CD4-positive, CD25-positive, alpha-beta regulatory T cell (primary cell): ENCODE measurements at regions not wholly inside any gene's neighbourhood (a gene's known extent, or its start where the extent isn't known, plus 50 kb on each side); places are given as distances from the start of the nearest gene placed in this dataset.
A peak's percentile ranks its signal among the peaks of the same experiment; 100 is the strongest.

ENCODE experiments used
- ATAC-seq, 2 donors: fragments of 150-1000 bp; cut with Tn5 transposase; one replicate each; pipeline ENCODE4 v1.10.0; 2021; ENCODE audit warnings: low read depth in 2 of 2, moderate number of reproducible peaks in 2 of 2, moderate library complexity in 1 of 2
- DNase-seq, 3 donors: peaks; one replicate each; pipeline versions ENCODE4 v3.0.0 to v3.0.0-alpha.2; 2012 to 2022; ENCODE audit warnings: mixed read lengths in 1 of 3
- H3K27ac ChIP-seq: one replicate; pipeline ENCODE4 v1.7.0; 2013; ENCODE audit warnings: mild to moderate bottlenecking, low read length; ENCODE audit not compliant: insufficient read depth, poor library complexity, severe bottlenecking
- H3K27me3 ChIP-seq: one replicate; pipeline ENCODE4 v1.7.0; 2013; ENCODE audit warnings: low read length; ENCODE audit not compliant: control insufficient read depth, insufficient read depth
- H3K36me3 ChIP-seq: one replicate; pipeline ENCODE4 v1.7.0; 2013; ENCODE audit warnings: mild to moderate bottlenecking, low read length, moderate library complexity; ENCODE audit not compliant: control insufficient read depth, insufficient read depth
- H3K4me1 ChIP-seq: 2 replicates; pipeline ENCODE4 v1.7.0; 2013; ENCODE audit warnings: mild to moderate bottlenecking, low read length; ENCODE audit not compliant: insufficient read depth, control insufficient read depth, poor library complexity, severe bottlenecking
- H3K4me3 ChIP-seq: one replicate; pipeline ENCODE4 v1.7.0; 2013; ENCODE audit warnings: low read depth, mild to moderate bottlenecking, low read length, moderate library complexity
- H3K9me3 ChIP-seq, 2 experiments: 1 replicate in 1 of 2; 2 replicates in 1 of 2; pipeline ENCODE4 v1.7.0; 2013; ENCODE audit warnings: low read length in 2 of 2, mild to moderate bottlenecking in 1 of 2, moderate library complexity in 1 of 2; ENCODE audit not compliant: control insufficient read depth in 2 of 2
- H3K27ac Mint-ChIP-seq, 3 donors: one replicate each; pipeline ENCODE4 v1.8.0; 2020 to 2022; ENCODE audit warnings: mild to moderate bottlenecking in 3 of 3, mixed read lengths in 3 of 3, moderate library complexity in 2 of 3
- H3K27me3 Mint-ChIP-seq: one replicate; pipeline ENCODE4 v1.8.0; 2022; ENCODE audit warnings: mild to moderate bottlenecking, mixed read lengths
- H3K36me3 Mint-ChIP-seq: one replicate; pipeline ENCODE4 v1.8.0; 2020; ENCODE audit warnings: mixed read lengths
- H3K4me1 Mint-ChIP-seq, 4 donors: one replicate each; pipeline ENCODE4 v1.8.0; 2020 to 2022; ENCODE audit warnings: mixed read lengths in 4 of 4, mild to moderate bottlenecking in 1 of 4
- H3K4me3 Mint-ChIP-seq, 4 donors: one replicate each; pipeline ENCODE4 v1.8.0; 2020 to 2022; ENCODE audit warnings: mild to moderate bottlenecking in 4 of 4, mixed read lengths in 4 of 4, moderate library complexity in 3 of 4
- H3K9me3 Mint-ChIP-seq, 7 donors: one replicate each; pipeline ENCODE4 v1.8.0; 2020 to 2022; ENCODE audit warnings: mixed read lengths in 7 of 7, mild to moderate bottlenecking in 3 of 7, moderate library complexity in 2 of 7

- ATAC-seq = no peak
- Histone ChIP-seq H3K4me1 (no peaks in the 10 kb centered on the region), H3K27ac (no peak overlapping the region), H3K36me3 (no peaks in the 10 kb centered on the region), H3K4me3 (no peak overlapping the region), H3K27me3 (no peaks in the 10 kb centered on the region), H3K9me3 (peaks cover 0 to 6% of the 10 kb centered on the region in 2 experiments)
- Mint-ChIP-seq H3K27me3 (no peaks in the 10 kb centered on the region), H3K4me3 (no peak overlapping the region), H3K9me3 (peaks cover 3 to 7% (median 4%) of the 10 kb centered on the region in 7 donors), H3K36me3 (no peaks in the 10 kb centered on the region), H3K4me1 (no peaks in the 10 kb centered on the region), H3K27ac (no peak overlapping the region)
- no peak for DNase-seq
Measured at GRCh38 chr7:41147606-41148485, 555.0 kb downstream of the INHBA start.

- Mint-ChIP-seq H3K36me3 (no peaks in the 10 kb centered on the region), H3K27ac (no peak overlapping the region), H3K27me3 (no peaks in the 10 kb centered on the region), H3K4me1 (no peaks in the 10 kb centered on the region), H3K4me3 (no peak overlapping the region), H3K9me3 (peaks cover 2 to 7% (median 6%) of the 10 kb centered on the region in 7 donors)
- H3K9me3 ChIP-seq = peaks cover 0 to 6% of the 10 kb centered on the region in 2 experiments
- H3K27ac ChIP-seq = no peak overlapping the region
- DNase-seq (no peak), ATAC-seq (no peak)
- H3K4me3 ChIP-seq = no peak overlapping the region
- no peaks in the 10 kb centered on the region for H3K36me3 ChIP-seq
- no peaks in the 10 kb centered on the region for H3K27me3 ChIP-seq
- no peaks in the 10 kb centered on the region for H3K4me1 ChIP-seq
Measured at GRCh38 chr7:41146429-41146828, 556.5 kb downstream of the INHBA start.

- peak overlapping the region in 1 of 3 donors; percentile 7 for H3K27ac Mint-ChIP-seq
- H3K9me3 Mint-ChIP-seq = peaks cover 2 to 9% (median 6%) of the 10 kb centered on the region in 7 donors
- H3K9me3 ChIP-seq = peaks cover 0 to 6% of the 10 kb centered on the region in 2 experiments
Measured at GRCh38 chr7:41145656-41146055, 557.2 kb downstream of the INHBA start.

GRCh38 chr7:41142904-41143473, 559.9 kb downstream of the INHBA start:
- Mint-ChIP-seq H3K27ac (no peak overlapping the region), H3K4me3 (no peak overlapping the region), H3K9me3 (peaks cover 0 to 11% (median 4%) of the 10 kb centered on the region in 7 donors), H3K27me3 (no peaks in the 10 kb centered on the region), H3K36me3 (no peaks in the 10 kb centered on the region), H3K4me1 (no peaks in the 10 kb centered on the region)
- H3K27me3 ChIP-seq = no peaks in the 10 kb centered on the region
- no peak overlapping the region for H3K27ac ChIP-seq
- no peaks in the 10 kb centered on the region for H3K36me3 ChIP-seq
- ATAC-seq (no peak), DNase-seq (no peak)
- H3K9me3 ChIP-seq = peaks cover 0 to 6% of the 10 kb centered on the region in 2 experiments
- H3K4me3 ChIP-seq = no peak overlapping the region
- no peaks in the 10 kb centered on the region for H3K4me1 ChIP-seq

More at GRCh38 chr7:41145656-41146055, 557.2 kb downstream of the INHBA start:
- no peak overlapping the region for H3K27ac ChIP-seq
- H3K4me1 Mint-ChIP-seq = no peaks in the 10 kb centered on the region
- no peak overlapping the region for H3K4me3 ChIP-seq
- no peaks in the 10 kb centered on the region for H3K4me1 ChIP-seq
- H3K27me3 ChIP-seq = no peaks in the 10 kb centered on the region
- ATAC-seq (no peak), DNase-seq (no peak)
- no peaks in the 10 kb centered on the region for H3K27me3 Mint-ChIP-seq
- no peaks in the 10 kb centered on the region for H3K36me3 Mint-ChIP-seq
- H3K36me3 ChIP-seq = no peaks in the 10 kb centered on the region
- no peak overlapping the region for H3K4me3 Mint-ChIP-seq

GRCh38 chr7:41139789-41140188, 563.1 kb downstream of the INHBA start:
- Mint-ChIP-seq H3K36me3 (no peaks in the 10 kb centered on the region), H3K4me3 (no peak overlapping the region), H3K27ac (peak overlapping the region in 1 of 3 donors; percentile 63), H3K4me1 (no peaks in the 10 kb centered on the region), H3K27me3 (no peaks in the 10 kb centered on the region), H3K9me3 (peaks cover 2 to 9% (median 4%) of the 10 kb centered on the region in 7 donors)
- Histone ChIP-seq H3K27ac (no peak overlapping the region), H3K36me3 (no peaks in the 10 kb centered on the region), H3K4me3 (no peak overlapping the region), H3K27me3 (no peaks in the 10 kb centered on the region), H3K9me3 (no peaks in the 10 kb centered on the region), H3K4me1 (no peaks in the 10 kb centered on the region)
- no peak for DNase-seq
- no peak for ATAC-seq

- Mint-ChIP-seq H3K27ac (no peak overlapping the region), H3K4me1 (peaks cover 0 to 2% (median 0%) of the 10 kb centered on the region in 4 donors), H3K9me3 (peaks cover 2 to 8% (median 4%) of the 10 kb centered on the region in 7 donors), H3K4me3 (no peak overlapping the region), H3K36me3 (no peaks in the 10 kb centered on the region), H3K27me3 (no peaks in the 10 kb centered on the region)
- no peaks in the 10 kb centered on the region for H3K36me3 ChIP-seq
- H3K4me3 ChIP-seq = no peak overlapping the region
- ATAC-seq (no peak), DNase-seq (no peak)
- H3K9me3 ChIP-seq = no peaks in the 10 kb centered on the region
- no peaks in the 10 kb centered on the region for H3K4me1 ChIP-seq
- H3K27me3 ChIP-seq = no peaks in the 10 kb centered on the region
- H3K27ac ChIP-seq = no peak overlapping the region
Measured at GRCh38 chr7:41136551-41136950, 566.3 kb downstream of the INHBA start.

GRCh38 chr7:41135511-41135910, 567.4 kb downstream of the INHBA start:
- no peaks in the 10 kb centered on the region for H3K27me3 ChIP-seq

More at GRCh38 chr7:41135511-41135910, 567.4 kb downstream of the INHBA start:
- Mint-ChIP-seq H3K4me1 (peaks cover 0 to 2% (median 0%) of the 10 kb centered on the region in 4 donors), H3K9me3 (peaks cover 0 to 7% (median 4%) of the 10 kb centered on the region in 7 donors), H3K36me3 (no peaks in the 10 kb centered on the region), H3K27ac (no peak overlapping the region), H3K27me3 (no peaks in the 10 kb centered on the region), H3K4me3 (no peak overlapping the region)
- Histone ChIP-seq H3K4me3 (no peak overlapping the region), H3K9me3 (no peaks in the 10 kb centered on the region), H3K36me3 (no peaks in the 10 kb centered on the region), H3K27ac (no peak overlapping the region), H3K4me1 (no peaks in the 10 kb centered on the region)
- DNase-seq = no peak
- no peak for ATAC-seq
